ENCODE measurements at regions not wholly inside any gene's neighbourhood (a gene's known extent, or its start where the extent isn't known, plus 50 kb on each side); places are given as distances from the start of the nearest gene placed in this dataset.

DNA sequence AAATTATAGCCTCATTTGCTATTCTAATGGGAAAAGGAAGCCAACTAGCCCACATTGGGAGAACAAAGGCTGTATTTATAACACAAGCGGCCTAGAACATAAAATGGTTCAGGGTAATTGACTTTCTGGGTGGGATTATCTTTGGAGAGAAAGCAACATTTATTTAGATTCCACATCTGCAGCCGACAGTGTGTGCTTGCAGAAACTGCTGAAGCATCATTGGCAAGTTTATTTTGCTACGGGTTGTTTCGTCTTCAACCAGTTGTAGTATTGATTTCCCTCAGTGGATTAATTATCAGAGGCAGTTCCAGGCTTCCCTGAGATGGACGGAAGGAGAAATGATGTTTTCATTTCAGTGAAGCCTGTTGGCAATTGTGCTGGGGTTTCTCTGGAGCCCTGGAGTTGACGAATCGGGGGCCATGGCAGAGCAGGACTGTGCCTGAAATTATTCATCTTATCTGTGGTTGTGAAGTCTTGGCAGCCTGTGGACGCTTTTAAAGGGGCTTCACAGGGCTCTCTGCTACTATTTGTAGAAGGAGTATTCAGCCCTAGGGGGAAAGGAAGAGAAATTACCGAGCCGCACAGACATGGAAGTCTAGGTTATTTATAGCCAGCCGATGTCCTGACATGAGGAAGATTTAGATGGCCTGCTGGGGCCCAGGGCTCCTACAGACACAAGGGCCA lies 290.6 kb upstream of the IRX4 start:
- TF ChIP-seq POLR2AphosphoS5 (IDR thresholded peaks at IDR 0.05): no peak
- TF ChIP-seq, protein P1, sequence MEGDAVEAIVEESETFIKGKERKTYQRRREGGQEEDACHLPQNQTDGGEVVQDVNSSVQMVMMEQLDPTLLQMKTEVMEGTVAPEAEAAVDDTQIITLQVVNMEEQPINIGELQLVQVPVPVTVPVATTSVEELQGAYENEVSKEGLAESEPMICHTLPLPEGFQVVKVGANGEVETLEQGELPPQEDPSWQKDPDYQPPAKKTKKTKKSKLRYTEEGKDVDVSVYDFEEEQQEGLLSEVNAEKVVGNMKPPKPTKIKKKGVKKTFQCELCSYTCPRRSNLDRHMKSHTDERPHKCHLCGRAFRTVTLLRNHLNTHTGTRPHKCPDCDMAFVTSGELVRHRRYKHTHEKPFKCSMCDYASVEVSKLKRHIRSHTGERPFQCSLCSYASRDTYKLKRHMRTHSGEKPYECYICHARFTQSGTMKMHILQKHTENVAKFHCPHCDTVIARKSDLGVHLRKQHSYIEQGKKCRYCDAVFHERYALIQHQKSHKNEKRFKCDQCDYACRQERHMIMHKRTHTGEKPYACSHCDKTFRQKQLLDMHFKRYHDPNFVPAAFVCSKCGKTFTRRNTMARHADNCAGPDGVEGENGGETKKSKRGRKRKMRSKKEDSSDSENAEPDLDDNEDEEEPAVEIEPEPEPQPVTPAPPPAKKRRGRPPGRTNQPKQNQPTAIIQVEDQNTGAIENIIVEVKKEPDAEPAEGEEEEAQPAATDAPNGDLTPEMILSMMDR (IDR thresholded peaks at IDR 0.05): no peak
- TF ChIP-seq POLR2A (IDR thresholded peaks at IDR 0.05): no peak
